ENCODE measurements at regions not wholly inside any gene's neighbourhood (a gene's known extent, or its start where the extent isn't known, plus 50 kb on each side); places are given as distances from the start of the nearest gene placed in this dataset.

DNA sequence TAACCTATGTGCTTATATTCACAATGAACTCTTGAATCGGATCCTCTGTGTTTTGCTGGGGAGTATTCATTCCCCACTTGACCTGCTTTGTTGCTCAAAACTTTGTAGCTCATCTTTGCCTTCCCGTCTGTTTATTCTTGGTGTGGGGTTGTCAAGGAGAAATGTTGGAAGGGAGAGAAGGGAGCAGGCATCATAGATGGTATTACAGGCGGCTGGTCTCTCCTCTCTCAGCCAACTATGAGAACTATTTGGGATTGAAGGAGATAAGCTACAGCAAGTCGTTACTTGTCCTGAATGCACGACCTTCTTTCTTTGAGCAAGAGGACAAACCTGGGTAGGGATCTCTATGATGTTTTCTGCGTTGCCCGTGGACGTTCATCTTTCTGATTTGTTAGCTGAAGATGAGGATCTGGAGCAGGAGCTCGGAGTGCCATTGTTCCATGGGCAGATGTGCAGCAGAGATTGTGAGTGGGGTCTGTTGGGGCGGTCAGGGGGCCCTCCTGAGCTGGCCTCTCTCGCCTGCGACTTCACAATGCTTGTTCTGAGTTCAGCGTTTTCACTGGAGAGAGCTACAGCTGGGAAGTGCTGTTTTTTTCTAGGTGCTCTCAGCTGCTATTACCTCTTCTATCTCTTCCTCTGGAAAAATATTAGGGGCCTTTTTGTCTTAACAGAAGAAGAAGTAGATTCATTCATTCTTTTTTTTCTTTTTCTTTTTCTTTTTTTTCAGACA, 126.9 kb upstream of the KLF6 start:
- intact Hi-C loops (cut with DNase I) = no loop called here
- no peak overlapping the region for H3K27ac ChIP-seq
- H3K27me3 ChIP-seq (ENCODE audit: low read depth) = no peaks in the 10 kb centered on the region
- H3K4me3 ChIP-seq = no peak overlapping the region
- H3K4me1 ChIP-seq = no peaks in the 10 kb centered on the region
- DNase-seq (no peak), ATAC-seq (peak in 1 of 2 donors; percentile 32)
- TF ChIP-seq, protein P1, sequence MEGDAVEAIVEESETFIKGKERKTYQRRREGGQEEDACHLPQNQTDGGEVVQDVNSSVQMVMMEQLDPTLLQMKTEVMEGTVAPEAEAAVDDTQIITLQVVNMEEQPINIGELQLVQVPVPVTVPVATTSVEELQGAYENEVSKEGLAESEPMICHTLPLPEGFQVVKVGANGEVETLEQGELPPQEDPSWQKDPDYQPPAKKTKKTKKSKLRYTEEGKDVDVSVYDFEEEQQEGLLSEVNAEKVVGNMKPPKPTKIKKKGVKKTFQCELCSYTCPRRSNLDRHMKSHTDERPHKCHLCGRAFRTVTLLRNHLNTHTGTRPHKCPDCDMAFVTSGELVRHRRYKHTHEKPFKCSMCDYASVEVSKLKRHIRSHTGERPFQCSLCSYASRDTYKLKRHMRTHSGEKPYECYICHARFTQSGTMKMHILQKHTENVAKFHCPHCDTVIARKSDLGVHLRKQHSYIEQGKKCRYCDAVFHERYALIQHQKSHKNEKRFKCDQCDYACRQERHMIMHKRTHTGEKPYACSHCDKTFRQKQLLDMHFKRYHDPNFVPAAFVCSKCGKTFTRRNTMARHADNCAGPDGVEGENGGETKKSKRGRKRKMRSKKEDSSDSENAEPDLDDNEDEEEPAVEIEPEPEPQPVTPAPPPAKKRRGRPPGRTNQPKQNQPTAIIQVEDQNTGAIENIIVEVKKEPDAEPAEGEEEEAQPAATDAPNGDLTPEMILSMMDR (IDR thresholded peaks at IDR 0.05) = no peak
- H3K9me3 ChIP-seq = no peaks in the 10 kb centered on the region
- no peaks in the 10 kb centered on the region for H3K36me3 ChIP-seq

DNA sequence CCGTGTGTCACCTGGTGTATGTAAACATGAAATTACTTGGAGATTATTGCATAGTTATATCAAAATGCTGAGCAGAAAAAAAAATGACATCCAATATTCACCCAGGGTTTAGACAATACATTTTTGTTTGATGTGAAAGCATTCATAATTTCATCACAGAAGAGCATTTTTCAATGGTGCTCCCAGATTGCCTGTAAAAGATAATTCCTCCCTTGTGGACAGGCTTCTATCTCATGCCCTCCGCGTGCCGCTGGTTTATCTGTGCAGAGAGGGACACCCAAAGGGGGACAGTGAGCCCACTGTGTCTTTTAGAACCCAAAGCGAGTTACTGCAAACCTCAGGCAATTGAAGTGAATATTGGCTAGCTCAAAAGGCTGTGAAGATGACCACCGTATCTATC, 126.2 kb upstream of the KLF6 start:
- no peaks in the 10 kb centered on the region for H3K27me3 ChIP-seq (ENCODE audit: low read depth)
- H3K4me3 ChIP-seq = no peak overlapping the region
- TF ChIP-seq, protein P1 (IDR thresholded peaks at IDR 0.05) = no peak
- DNase-seq (no peak), ATAC-seq (no peak)
- intact Hi-C loops (cut with DNase I) = no loop called here
- H3K27ac ChIP-seq = no peak overlapping the region
- H3K36me3 ChIP-seq = no peaks in the 10 kb centered on the region
- H3K4me1 ChIP-seq = no peaks in the 10 kb centered on the region
- H3K9me3 ChIP-seq = no peaks in the 10 kb centered on the region

DNA sequence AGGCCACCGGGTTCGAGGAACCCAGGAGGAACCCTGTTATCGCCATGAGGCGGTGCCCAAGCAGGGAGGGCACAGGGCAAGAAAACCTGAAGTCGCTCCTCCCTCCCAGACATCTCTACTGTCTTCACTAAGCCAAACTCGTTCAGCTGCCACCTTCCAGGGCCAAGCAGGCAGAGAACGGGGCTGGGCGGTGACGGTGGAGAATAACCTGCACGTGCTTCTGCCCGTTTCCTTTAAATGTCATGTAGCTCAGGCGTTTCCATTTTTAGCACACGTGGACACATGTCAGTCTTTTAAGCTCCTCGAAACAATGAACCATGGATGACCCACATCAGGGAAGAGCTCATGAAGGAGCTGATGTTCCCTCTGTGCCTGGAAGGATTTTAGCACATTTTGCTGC, 124.3 kb upstream of the KLF6 start:
- TF ChIP-seq, protein P1 (IDR thresholded peaks at IDR 0.05) = no peak
- Histone ChIP-seq H3K27ac (no peak overlapping the region), H3K36me3 (no peaks in the 10 kb centered on the region), H3K4me1 (no peaks in the 10 kb centered on the region), H3K27me3 (ENCODE audit: low read depth) (no peaks in the 10 kb centered on the region), H3K4me3 (no peak overlapping the region), H3K9me3 (no peaks in the 10 kb centered on the region)
- DNase-seq (no peak), ATAC-seq (no peak)
- intact Hi-C loops (cut with DNase I) = no loop called here

DNA sequence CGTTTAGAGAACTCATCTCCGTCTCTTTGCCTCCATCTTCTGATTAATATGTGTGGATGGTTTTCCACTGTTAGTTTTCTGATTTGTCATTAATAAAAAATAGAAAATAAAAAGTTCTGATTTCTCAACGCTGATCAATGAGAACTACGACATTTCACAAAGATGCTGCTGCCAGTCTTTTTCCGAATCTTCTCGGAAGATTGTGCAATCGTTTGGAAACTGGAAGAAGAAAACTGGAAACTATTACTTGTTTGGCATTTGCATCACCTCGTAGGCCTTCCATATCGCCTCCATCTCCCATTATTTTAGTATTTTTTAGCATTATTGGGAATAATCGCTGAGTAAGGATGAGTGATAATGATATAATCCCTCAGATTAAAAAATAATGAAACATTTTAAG, 123.2 kb upstream of the KLF6 start:
- no peak for ATAC-seq
- no peaks in the 10 kb centered on the region for H3K27me3 ChIP-seq (ENCODE audit: low read depth)

DNA sequence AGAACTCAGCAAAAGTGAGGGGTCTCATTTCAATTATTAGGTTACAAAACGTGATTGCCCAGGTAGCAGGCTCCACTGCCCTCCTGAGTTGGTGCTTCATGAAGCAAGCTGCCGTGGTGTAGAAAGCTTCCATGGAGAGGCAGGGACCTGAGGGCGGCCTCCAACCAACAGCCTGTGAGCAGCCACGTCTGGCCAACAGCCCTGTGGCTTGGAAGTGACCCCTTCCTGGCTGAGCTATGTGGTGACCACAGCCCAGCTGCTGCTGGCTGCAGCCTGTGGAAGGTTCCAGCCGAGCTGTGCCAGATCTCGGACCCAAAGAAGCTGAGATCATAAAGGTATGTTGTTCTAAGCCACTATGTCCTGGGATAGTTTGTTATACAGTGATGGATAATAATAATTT, 122.5 kb upstream of the KLF6 start:
- Histone ChIP-seq H3K4me1 (peaks cover 6% of the 10 kb centered on the region), H3K27me3 (ENCODE audit: low read depth) (no peaks in the 10 kb centered on the region), H3K36me3 (no peaks in the 10 kb centered on the region), H3K27ac (peak overlapping the region; percentile 37), H3K4me3 (no peak overlapping the region), H3K9me3 (no peaks in the 10 kb centered on the region)
- intact Hi-C loops (cut with DNase I) = no loop called here
- ATAC-seq = peak in 1 of 2 donors; percentile 65
- no peak for DNase-seq
- TF ChIP-seq, protein P1 (IDR thresholded peaks at IDR 0.05) = no peak

More for the DNA sequence above, 123.2 kb upstream of the KLF6 start:
- DNase-seq = no peak
- H3K9me3 ChIP-seq = no peaks in the 10 kb centered on the region
- H3K4me1 ChIP-seq = no peaks in the 10 kb centered on the region
- H3K27ac ChIP-seq = no peak overlapping the region
- H3K4me3 ChIP-seq = no peak overlapping the region
- intact Hi-C loops (cut with DNase I) = no loop called here
- no peaks in the 10 kb centered on the region for H3K36me3 ChIP-seq
- TF ChIP-seq, protein P1 (IDR thresholded peaks at IDR 0.05) = no peak

Data from lower lobe of right lung (tissue), 2 donors.